ENCODE measurements at regions not wholly inside any gene's neighbourhood (a gene's known extent, or its start where the extent isn't known, plus 50 kb on each side); places are given as distances from the start of the nearest gene placed in this dataset.
A peak's percentile ranks its signal among the peaks of the same experiment; 100 is the strongest.

DNA sequence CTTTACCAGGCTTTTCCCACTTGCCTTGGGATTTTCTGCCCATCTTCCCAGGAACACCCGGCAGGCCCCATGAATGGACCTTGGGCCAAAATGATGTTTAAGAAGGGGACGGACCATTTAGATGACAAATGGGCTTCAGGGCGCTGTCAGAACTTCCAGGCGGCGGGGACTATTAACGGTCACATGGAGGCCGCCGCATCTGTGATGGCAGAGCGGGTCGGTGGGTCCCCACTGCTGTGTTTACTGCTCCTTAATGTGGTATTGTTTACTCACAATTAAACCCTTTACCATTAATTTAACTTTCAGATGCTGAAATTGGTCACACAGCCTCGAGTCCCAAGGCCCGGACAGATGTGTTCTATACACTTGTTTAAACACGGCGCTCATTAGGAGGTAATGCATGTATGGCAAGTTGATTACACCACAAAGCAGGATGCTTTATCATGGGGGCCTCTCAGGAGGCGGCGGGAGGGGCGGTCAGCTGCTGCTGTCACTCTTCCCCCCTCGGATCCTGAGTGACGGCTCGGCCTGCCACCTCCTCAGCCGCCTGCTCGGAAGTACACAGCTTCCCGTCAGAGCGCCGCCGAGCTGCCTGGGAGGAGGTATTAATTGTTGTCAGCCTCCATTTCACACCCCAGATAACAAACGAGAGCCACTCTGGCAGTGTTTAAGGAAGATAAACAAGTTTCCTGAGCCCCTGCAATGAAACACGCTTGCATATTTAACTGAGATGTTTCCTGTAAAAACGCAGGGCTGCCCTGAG lies 83.9 kb upstream of the IRX3 start:
- Mint-ChIP-seq H3K36me3 (ENCODE audit: low read depth) (no peaks in the 10 kb centered on the region), H3K27me3 (ENCODE audit: low read depth) (peaks cover 74% of the 10 kb centered on the region), H3K4me1 (peaks cover 24% of the 10 kb centered on the region)

DNA sequence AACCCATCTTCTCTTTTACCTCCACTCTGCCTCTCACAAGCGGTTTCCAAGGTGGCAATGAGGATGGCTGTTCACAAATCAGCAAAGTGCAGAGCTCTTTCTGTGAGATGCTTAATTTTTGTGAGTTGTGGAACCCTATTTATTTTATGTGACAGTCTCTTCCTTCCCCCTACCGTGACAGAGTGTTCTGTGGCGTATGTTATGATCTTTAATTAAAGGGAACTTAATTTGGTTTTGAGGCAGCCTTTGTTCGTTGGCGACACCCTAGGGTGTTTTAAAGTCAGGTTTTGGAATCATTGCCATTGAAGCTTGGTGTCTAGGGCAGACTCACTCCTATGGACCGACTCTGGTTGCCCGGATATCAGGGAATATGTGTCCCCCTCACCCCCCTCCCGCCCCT lies 83.3 kb upstream of the IRX3 start:
- TF ChIP-seq, protein P1, sequence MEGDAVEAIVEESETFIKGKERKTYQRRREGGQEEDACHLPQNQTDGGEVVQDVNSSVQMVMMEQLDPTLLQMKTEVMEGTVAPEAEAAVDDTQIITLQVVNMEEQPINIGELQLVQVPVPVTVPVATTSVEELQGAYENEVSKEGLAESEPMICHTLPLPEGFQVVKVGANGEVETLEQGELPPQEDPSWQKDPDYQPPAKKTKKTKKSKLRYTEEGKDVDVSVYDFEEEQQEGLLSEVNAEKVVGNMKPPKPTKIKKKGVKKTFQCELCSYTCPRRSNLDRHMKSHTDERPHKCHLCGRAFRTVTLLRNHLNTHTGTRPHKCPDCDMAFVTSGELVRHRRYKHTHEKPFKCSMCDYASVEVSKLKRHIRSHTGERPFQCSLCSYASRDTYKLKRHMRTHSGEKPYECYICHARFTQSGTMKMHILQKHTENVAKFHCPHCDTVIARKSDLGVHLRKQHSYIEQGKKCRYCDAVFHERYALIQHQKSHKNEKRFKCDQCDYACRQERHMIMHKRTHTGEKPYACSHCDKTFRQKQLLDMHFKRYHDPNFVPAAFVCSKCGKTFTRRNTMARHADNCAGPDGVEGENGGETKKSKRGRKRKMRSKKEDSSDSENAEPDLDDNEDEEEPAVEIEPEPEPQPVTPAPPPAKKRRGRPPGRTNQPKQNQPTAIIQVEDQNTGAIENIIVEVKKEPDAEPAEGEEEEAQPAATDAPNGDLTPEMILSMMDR (IDR thresholded peaks at IDR 0.05; ENCODE audit: unreplicated experiment in 3 of 3) = no peak
- Mint-ChIP-seq H3K4me3 (no peak overlapping the region), H3K4me1 (peaks cover 24% of the 10 kb centered on the region), H3K27me3 (ENCODE audit: low read depth) (peaks cover 68% of the 10 kb centered on the region), H3K9me3 (no peaks in the 10 kb centered on the region), H3K36me3 (ENCODE audit: low read depth) (no peaks in the 10 kb centered on the region), H3K27ac (peak overlapping the region in 1 of 3 experiments; percentile 41)

More for the DNA sequence above, 83.9 kb upstream of the IRX3 start:
- Mint-ChIP-seq H3K4me3 (peak overlapping the region in 1 of 3 experiments; percentile 41), H3K27ac (peak overlapping the region in 2 of 3 experiments; percentile 20 to 31), H3K9me3 (no peaks in the 10 kb centered on the region)
- TF ChIP-seq, protein P1 (IDR thresholded peaks at IDR 0.05; ENCODE audit: unreplicated experiment in 3 of 3) = no peak

DNA sequence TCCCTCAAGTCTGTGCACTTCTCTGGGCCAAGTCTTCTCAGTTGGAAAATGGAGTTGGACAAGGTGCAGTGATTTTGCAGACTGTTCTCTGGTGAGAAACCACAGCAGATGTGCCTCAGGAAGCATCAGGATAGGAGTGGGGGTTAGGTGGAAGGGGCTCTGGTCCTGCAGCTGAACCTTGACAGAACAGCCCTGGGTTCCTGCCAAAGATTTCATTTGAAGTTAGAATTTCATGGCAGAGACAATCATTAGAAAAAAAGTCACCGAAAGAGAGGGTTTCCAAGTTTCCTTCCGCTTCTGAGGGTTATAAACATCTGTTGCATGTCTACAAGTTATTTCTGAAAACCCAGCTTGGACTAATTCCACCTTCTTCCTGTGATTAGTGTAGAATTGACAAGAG lies 80.4 kb upstream of the IRX3 start:
- Mint-ChIP-seq H3K36me3 (ENCODE audit: low read depth) (no peaks in the 10 kb centered on the region), H3K27me3 (ENCODE audit: low read depth) (peaks cover 71% of the 10 kb centered on the region), H3K9me3 (no peaks in the 10 kb centered on the region), H3K4me3 (no peak overlapping the region), H3K27ac (no peak overlapping the region), H3K4me1 (peaks cover 24% of the 10 kb centered on the region)
- TF ChIP-seq, protein P1 (IDR thresholded peaks at IDR 0.05; ENCODE audit: unreplicated experiment in 3 of 3) = no peak

DNA sequence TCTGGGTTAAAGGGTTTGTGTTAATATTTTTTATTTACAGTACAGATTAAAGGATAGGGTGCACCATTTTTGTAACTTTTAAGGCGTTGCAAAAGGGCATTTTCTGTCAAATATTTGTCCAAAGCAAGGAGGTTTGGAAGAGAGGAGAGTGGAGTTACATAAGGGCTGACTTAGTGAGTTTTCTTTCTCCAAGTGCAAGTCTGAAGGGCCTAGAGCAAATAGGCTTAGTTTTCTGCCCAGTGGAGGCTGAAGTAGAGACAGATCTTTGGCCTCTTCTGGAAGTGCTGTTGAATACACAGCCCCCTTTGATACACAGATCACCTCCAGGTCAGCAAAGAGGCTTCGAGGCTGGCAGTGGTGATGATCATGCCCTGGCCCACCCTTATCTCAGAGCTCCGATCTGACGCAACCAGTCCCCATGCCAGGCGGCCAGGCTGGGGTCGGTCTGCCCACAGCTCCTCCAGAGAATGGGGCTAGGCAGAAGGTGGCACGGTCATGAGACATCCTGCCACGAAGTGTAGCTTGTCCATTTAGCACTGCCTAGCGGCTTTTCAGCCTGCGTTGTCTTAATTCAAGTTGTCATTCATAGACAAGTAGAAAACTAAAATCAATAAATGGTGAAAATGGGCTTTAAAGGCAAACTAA lies 79.5 kb upstream of the IRX3 start:
- Mint-ChIP-seq H3K4me1 (peaks cover 25% of the 10 kb centered on the region), H3K27ac (no peak overlapping the region), H3K36me3 (ENCODE audit: low read depth) (no peaks in the 10 kb centered on the region), H3K9me3 (no peaks in the 10 kb centered on the region), H3K4me3 (no peak overlapping the region), H3K27me3 (ENCODE audit: low read depth) (peaks cover 77% of the 10 kb centered on the region)
- TF ChIP-seq, protein P1 (IDR thresholded peaks at IDR 0.05; ENCODE audit: unreplicated experiment in 3 of 3) = no peak

DNA sequence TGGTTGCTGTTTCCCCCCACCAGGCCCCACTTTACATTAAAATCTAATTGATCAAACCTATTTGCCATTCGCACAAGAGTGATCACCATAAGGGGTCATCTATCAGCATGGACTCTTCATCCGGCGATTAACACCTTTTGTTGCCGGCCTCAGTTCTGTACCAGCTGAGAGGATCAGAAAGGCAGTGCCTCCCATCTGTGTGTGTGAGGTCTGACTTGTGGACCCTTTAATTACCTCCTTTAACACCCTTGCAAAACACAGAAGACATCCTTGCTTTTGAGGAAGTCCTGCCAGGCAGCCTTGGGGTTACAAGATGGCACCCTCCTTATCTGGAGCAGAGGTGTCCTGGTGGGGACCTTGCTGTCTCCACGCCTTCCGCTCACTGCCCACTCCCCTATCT lies 77.2 kb upstream of the IRX3 start:
- no peak overlapping the region for H3K27ac Mint-ChIP-seq
- peaks cover 16% of the 10 kb centered on the region for H3K4me1 Mint-ChIP-seq
- no peak overlapping the region for H3K4me3 Mint-ChIP-seq
- no peaks in the 10 kb centered on the region for H3K9me3 Mint-ChIP-seq
- H3K27me3 Mint-ChIP-seq (ENCODE audit: low read depth) = peaks cover 67% of the 10 kb centered on the region
- H3K36me3 Mint-ChIP-seq (ENCODE audit: low read depth) = no peaks in the 10 kb centered on the region
- TF ChIP-seq, protein P1 (IDR thresholded peaks at IDR 0.05; ENCODE audit: unreplicated experiment in 3 of 3) = no peak
